ENCODE measurements at regions not wholly inside any gene's neighbourhood (a gene's known extent, or its start where the extent isn't known, plus 50 kb on each side); places are given as distances from the start of the nearest gene placed in this dataset.

GRCh38 chrX:68995780-68996551 is 167.1 kb downstream of the EFNB1 start:
- peaks cover 5% of the 10 kb centered on the region for H3K27me3 Mint-ChIP-seq
- H3K36me3 Mint-ChIP-seq, result no peaks in the 10 kb centered on the region
- H3K4me3 Mint-ChIP-seq, result no peak overlapping the region
- H3K27ac Mint-ChIP-seq, result no peak overlapping the region
- H3K9me3 Mint-ChIP-seq, result peaks cover 2% of the 10 kb centered on the region
- ATAC-seq (ENCODE audit: low read depth) (no peak), DNase-seq (ENCODE audit: low spot score in 2 of 2) (no peak)
- no peaks in the 10 kb centered on the region for H3K4me1 Mint-ChIP-seq

- Mint-ChIP-seq H3K27me3 (peaks cover 5% of the 10 kb centered on the region), H3K4me3 (no peak overlapping the region), H3K36me3 (no peaks in the 10 kb centered on the region), H3K4me1 (no peaks in the 10 kb centered on the region), H3K9me3 (peaks cover 3% of the 10 kb centered on the region), H3K27ac (no peak overlapping the region)
- DNase-seq (ENCODE audit: low spot score in 2 of 2), result no peak
- ATAC-seq (ENCODE audit: low read depth), result no peak
Observed at GRCh38 chrX:68995386-68995779, 166.6 kb downstream of the EFNB1 start.

- DNase-seq (ENCODE audit: low spot score in 2 of 2), result no peak
Observed at GRCh38 chrX:68994891-68995255, 166.1 kb downstream of the EFNB1 start.

GRCh38 chrX:68994135-68994890 is 165.5 kb downstream of the EFNB1 start:
- no peak for ATAC-seq (ENCODE audit: low read depth)
- Mint-ChIP-seq H3K9me3 (peaks cover 3% of the 10 kb centered on the region), H3K4me1 (no peaks in the 10 kb centered on the region)

More at GRCh38 chrX:68994891-68995255, 166.1 kb downstream of the EFNB1 start:
- H3K9me3 Mint-ChIP-seq, result peaks cover 3% of the 10 kb centered on the region
- H3K4me1 Mint-ChIP-seq, result no peaks in the 10 kb centered on the region
- no peaks in the 10 kb centered on the region for H3K36me3 Mint-ChIP-seq
- H3K4me3 Mint-ChIP-seq, result no peak overlapping the region
- ATAC-seq (ENCODE audit: low read depth), result no peak
- H3K27ac Mint-ChIP-seq, result no peak overlapping the region
- peaks cover 5% of the 10 kb centered on the region for H3K27me3 Mint-ChIP-seq

GRCh38 chrX:68992821-68993397 is 164.1 kb downstream of the EFNB1 start:
- Mint-ChIP-seq H3K9me3 (peaks cover 3% of the 10 kb centered on the region), H3K4me1 (no peaks in the 10 kb centered on the region), H3K36me3 (no peaks in the 10 kb centered on the region), H3K27me3 (peaks cover 5% of the 10 kb centered on the region), H3K4me3 (no peak overlapping the region), H3K27ac (no peak overlapping the region)
- DNase-seq (ENCODE audit: low spot score in 2 of 2) (no peak), ATAC-seq (ENCODE audit: low read depth) (no peak)

More at GRCh38 chrX:68994135-68994890, 165.5 kb downstream of the EFNB1 start:
- Mint-ChIP-seq H3K36me3 (no peaks in the 10 kb centered on the region), H3K27me3 (peaks cover 5% of the 10 kb centered on the region), H3K4me3 (no peak overlapping the region), H3K27ac (no peak overlapping the region)
- DNase-seq (ENCODE audit: low spot score in 2 of 2), result no peak

GRCh38 chrX:68991691-68992345 is 163.0 kb downstream of the EFNB1 start:
- Mint-ChIP-seq H3K4me3 (no peak overlapping the region), H3K4me1 (no peaks in the 10 kb centered on the region), H3K27ac (no peak overlapping the region), H3K36me3 (no peaks in the 10 kb centered on the region), H3K9me3 (peaks cover 3% of the 10 kb centered on the region), H3K27me3 (peaks cover 5% of the 10 kb centered on the region)
- DNase-seq (ENCODE audit: low spot score in 2 of 2), result no peak
- ATAC-seq (ENCODE audit: low read depth), result no peak

GRCh38 chrX:68990948-68991347 is 162.1 kb downstream of the EFNB1 start:
- H3K9me3 Mint-ChIP-seq, result peaks cover 3% of the 10 kb centered on the region
- ATAC-seq (ENCODE audit: low read depth), result no peak
- H3K27ac Mint-ChIP-seq, result no peak overlapping the region
- no peaks in the 10 kb centered on the region for H3K36me3 Mint-ChIP-seq
- H3K4me3 Mint-ChIP-seq, result no peak overlapping the region
- peaks cover 5% of the 10 kb centered on the region for H3K27me3 Mint-ChIP-seq
- no peaks in the 10 kb centered on the region for H3K4me1 Mint-ChIP-seq
- DNase-seq (ENCODE audit: low spot score in 2 of 2), result no peak

GRCh38 chrX:68989865-68990606 is 161.2 kb downstream of the EFNB1 start:
- DNase-seq (ENCODE audit: low spot score in 2 of 2), result no peak
- Mint-ChIP-seq H3K27me3 (peaks cover 6% of the 10 kb centered on the region), H3K4me1 (no peaks in the 10 kb centered on the region), H3K4me3 (no peak overlapping the region), H3K36me3 (no peaks in the 10 kb centered on the region), H3K27ac (no peak overlapping the region), H3K9me3 (peaks cover 3% of the 10 kb centered on the region)
- ATAC-seq (ENCODE audit: low read depth), result no peak

- no peaks in the 10 kb centered on the region for H3K4me1 Mint-ChIP-seq
- H3K9me3 Mint-ChIP-seq, result peaks cover 3% of the 10 kb centered on the region
- no peaks in the 10 kb centered on the region for H3K36me3 Mint-ChIP-seq
- H3K4me3 Mint-ChIP-seq, result no peak overlapping the region
- peaks cover 7% of the 10 kb centered on the region for H3K27me3 Mint-ChIP-seq
- no peak for DNase-seq (ENCODE audit: low spot score in 2 of 2)
- no peak overlapping the region for H3K27ac Mint-ChIP-seq
- no peak for ATAC-seq (ENCODE audit: low read depth)
Observed at GRCh38 chrX:68989456-68989855, 160.6 kb downstream of the EFNB1 start.

GRCh38 chrX:68988865-68989264 is 160.0 kb downstream of the EFNB1 start:
- no peak overlapping the region for H3K4me3 Mint-ChIP-seq
- H3K27me3 Mint-ChIP-seq, result peaks cover 7% of the 10 kb centered on the region
- DNase-seq (ENCODE audit: low spot score in 2 of 2) (no peak), ATAC-seq (ENCODE audit: low read depth) (no peak)
- peaks cover 3% of the 10 kb centered on the region for H3K9me3 Mint-ChIP-seq
- no peaks in the 10 kb centered on the region for H3K36me3 Mint-ChIP-seq
- H3K4me1 Mint-ChIP-seq, result no peaks in the 10 kb centered on the region
- H3K27ac Mint-ChIP-seq, result no peak overlapping the region

- no peaks in the 10 kb centered on the region for H3K9me3 Mint-ChIP-seq
- no peak overlapping the region for H3K4me3 Mint-ChIP-seq
- ATAC-seq (ENCODE audit: low read depth) (no peak), DNase-seq (ENCODE audit: low spot score in 2 of 2) (no peak)
- no peaks in the 10 kb centered on the region for H3K4me1 Mint-ChIP-seq
- H3K27me3 Mint-ChIP-seq, result peaks cover 11% of the 10 kb centered on the region
- H3K36me3 Mint-ChIP-seq, result no peaks in the 10 kb centered on the region
- no peak overlapping the region for H3K27ac Mint-ChIP-seq
Observed at GRCh38 chrX:68985135-68985755, 156.4 kb downstream of the EFNB1 start.

GRCh38 chrX:68983004-68983857 is 154.4 kb downstream of the EFNB1 start:
- H3K36me3 Mint-ChIP-seq, result no peaks in the 10 kb centered on the region
- H3K27ac Mint-ChIP-seq, result no peak overlapping the region
- H3K4me3 Mint-ChIP-seq, result no peak overlapping the region
- H3K9me3 Mint-ChIP-seq, result no peaks in the 10 kb centered on the region
- no peak for ATAC-seq (ENCODE audit: low read depth)
- H3K4me1 Mint-ChIP-seq, result no peaks in the 10 kb centered on the region
- DNase-seq (ENCODE audit: low spot score in 2 of 2), result no peak
- H3K27me3 Mint-ChIP-seq, result peaks cover 11% of the 10 kb centered on the region

Measured in memory B cell (primary cell).